ENCODE measurements at regions not wholly inside any gene's neighbourhood (a gene's known extent, or its start where the extent isn't known, plus 50 kb on each side); places are given as distances from the start of the nearest gene placed in this dataset.

- intact Hi-C loops (cut with micrococcal nuclease) = no loop called here
- H3K4me3 ChIP-seq = peak overlapping the region; percentile 35
- no peak for DNase-seq
- TF ChIP-seq CTCF (IDR thresholded peaks at IDR 0.05; ENCODE audit: borderline replicate concordance) = peak; percentile 67
- H3K27ac ChIP-seq (replicated peaks) = no peak overlapping the region
- H3K4me1 ChIP-seq = peaks cover 4% of the 10 kb centered on the region
- H3K36me3 ChIP-seq = no peaks in the 10 kb centered on the region
- no peaks in the 10 kb centered on the region for H3K9me3 ChIP-seq (replicated peaks)
- no peaks in the 10 kb centered on the region for H3K27me3 ChIP-seq (ENCODE audit: low read depth)
These were observed 836.1 kb upstream of the ADAMTS5 start for GRCh38 chr21:27802816-27803475.

DNA sequence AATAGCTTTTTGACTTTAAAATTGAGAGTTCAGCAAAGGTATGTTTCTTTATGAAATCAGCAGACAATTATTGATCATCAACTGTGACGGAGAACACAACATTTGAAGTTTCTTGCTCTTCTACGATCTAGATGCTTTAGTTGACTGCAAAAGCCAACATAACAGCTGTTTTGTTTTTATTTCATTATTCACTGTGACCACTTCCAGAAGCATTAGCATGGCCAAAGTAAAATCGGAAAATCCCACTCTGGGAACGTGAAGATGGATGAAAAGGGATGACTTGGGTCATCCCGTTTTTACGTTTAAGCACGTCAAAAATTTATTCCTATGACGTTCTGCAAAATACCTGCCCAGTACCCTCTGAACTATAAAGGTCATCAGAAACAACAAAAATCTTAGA is 833.0 kb upstream of the ADAMTS5 start:
- Histone ChIP-seq H3K27ac (replicated peaks) (no peak overlapping the region), H3K36me3 (no peaks in the 10 kb centered on the region), H3K27me3 (ENCODE audit: low read depth) (no peaks in the 10 kb centered on the region), H3K4me1 (peaks cover 4% of the 10 kb centered on the region), H3K4me3 (no peak overlapping the region), H3K9me3 (replicated peaks) (no peaks in the 10 kb centered on the region)
- intact Hi-C loops (cut with micrococcal nuclease) = no loop called here
- no peak for TF ChIP-seq CTCF (IDR thresholded peaks at IDR 0.05; ENCODE audit: borderline replicate concordance)
- DNase-seq = no peak

DNA sequence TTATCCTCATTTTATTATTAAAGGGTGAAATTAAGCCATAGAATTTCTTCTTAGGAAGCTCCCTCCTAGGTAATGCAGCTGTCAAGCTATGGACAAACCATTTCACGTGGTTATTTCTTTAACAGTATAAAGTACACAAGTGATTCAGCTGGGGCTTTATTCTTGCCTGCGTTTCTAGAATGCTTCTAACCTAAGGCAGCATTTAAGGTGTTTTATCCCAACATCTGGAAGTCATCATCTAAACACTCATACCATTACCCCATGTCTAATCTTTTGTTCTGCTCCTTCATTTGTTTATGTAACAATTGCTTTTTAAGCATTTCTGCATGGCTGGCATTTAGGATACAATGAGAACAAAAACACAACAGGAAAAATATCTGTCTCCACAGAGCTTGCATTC is 829.2 kb upstream of the ADAMTS5 start:
- no peaks in the 10 kb centered on the region for H3K36me3 ChIP-seq
- no peak for TF ChIP-seq CTCF (IDR thresholded peaks at IDR 0.05; ENCODE audit: borderline replicate concordance)
- H3K27ac ChIP-seq (replicated peaks) = no peak overlapping the region
- no peaks in the 10 kb centered on the region for H3K4me1 ChIP-seq
- no peaks in the 10 kb centered on the region for H3K27me3 ChIP-seq (ENCODE audit: low read depth)
- no peak for DNase-seq
- peaks cover 3% of the 10 kb centered on the region for H3K9me3 ChIP-seq (replicated peaks)
- H3K4me3 ChIP-seq = no peak overlapping the region
- intact Hi-C loops (cut with micrococcal nuclease) = no loop called here

DNA sequence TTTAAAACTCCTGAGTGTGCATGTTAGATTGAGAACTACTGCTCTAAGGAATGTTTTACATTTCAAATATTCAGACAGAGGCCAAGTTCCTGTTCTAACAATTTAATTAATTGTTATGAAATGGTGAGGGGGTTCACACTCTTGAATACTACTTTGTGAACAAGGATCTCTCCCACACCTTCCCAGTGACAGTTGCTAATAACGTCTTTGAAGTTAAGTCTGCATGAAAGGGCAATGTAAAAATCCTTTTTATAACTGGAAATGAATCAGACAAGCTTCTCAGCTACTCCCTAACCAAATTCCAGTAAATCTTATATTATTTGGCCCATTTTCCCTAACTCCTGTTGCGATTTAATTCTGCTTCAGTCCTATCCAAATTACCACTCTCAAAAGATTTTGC is 828.5 kb upstream of the ADAMTS5 start:
- Histone ChIP-seq H3K4me1 (no peaks in the 10 kb centered on the region), H3K27ac (replicated peaks) (no peak overlapping the region), H3K9me3 (replicated peaks) (peaks cover 3% of the 10 kb centered on the region), H3K4me3 (no peak overlapping the region), H3K27me3 (ENCODE audit: low read depth) (no peaks in the 10 kb centered on the region), H3K36me3 (no peaks in the 10 kb centered on the region)
- intact Hi-C loops (cut with micrococcal nuclease) = no loop called here
- DNase-seq = no peak
- no peak for TF ChIP-seq CTCF (IDR thresholded peaks at IDR 0.05; ENCODE audit: borderline replicate concordance)

DNA sequence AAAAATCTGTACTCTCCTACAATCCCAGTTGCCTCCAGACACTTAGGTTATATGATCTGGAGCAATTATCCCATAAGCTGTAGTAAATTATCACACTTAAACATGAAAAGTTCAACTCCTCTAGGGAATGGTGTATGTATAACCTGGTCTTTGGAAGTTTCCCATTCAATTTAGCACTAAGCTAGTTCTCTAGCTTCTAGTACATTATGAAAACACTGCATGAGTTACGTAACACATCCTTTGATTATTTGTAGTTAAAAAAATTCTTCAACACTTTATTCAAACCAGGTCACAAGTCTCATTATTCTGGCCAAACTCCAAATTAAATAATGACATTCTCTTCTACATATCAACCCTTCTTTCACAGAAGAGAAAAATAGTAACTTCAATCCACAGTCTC is 827.0 kb upstream of the ADAMTS5 start:
- Histone ChIP-seq H3K4me1 (no peaks in the 10 kb centered on the region), H3K27ac (replicated peaks) (no peak overlapping the region), H3K4me3 (no peak overlapping the region), H3K36me3 (no peaks in the 10 kb centered on the region), H3K27me3 (ENCODE audit: low read depth) (no peaks in the 10 kb centered on the region), H3K9me3 (replicated peaks) (peaks cover 9% of the 10 kb centered on the region)
- DNase-seq = no peak
- intact Hi-C loops (cut with micrococcal nuclease) = no loop called here
- TF ChIP-seq CTCF (IDR thresholded peaks at IDR 0.05; ENCODE audit: borderline replicate concordance) = no peak

Data from left ventricle myocardium inferior (tissue), 1 donor.